ENCODE measurements at regions not wholly inside any gene's neighbourhood (a gene's known extent, or its start where the extent isn't known, plus 50 kb on each side); places are given as distances from the start of the nearest gene placed in this dataset.

DNA sequence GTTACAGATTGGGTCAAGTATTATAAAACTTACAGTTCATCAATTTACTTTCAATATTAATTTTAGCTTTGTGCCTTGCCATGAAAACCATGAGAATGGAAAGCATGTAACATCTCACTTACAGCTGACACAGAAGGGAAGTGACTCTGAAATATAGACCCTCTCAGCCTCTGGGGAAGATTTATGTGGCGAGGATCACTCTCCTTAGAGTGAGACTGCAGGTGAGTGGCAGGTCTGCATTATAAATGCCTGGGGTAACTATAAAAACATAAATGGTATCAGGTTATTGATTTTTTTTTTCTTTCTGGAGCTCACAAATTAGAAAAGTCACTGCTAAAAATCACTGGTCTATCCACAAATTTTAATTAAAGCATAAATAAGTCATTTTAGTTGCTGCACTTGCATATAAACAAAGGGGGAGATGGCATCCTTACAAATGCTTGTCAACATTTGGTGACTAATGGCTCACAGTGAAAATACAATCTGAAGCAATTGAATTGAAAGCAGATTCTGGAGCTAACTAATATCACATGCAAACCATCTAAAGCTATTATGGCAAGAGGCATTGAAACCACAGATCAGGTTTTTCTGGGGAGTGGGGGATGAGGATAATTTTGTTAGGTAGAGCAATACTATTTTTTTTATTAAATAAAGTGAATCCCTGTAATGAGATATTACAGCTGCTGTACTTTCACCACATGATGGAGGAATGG, 200.9 kb downstream of the TM2D1 start:
- no peak for DNase-seq (ENCODE audit: low spot score)

DNA sequence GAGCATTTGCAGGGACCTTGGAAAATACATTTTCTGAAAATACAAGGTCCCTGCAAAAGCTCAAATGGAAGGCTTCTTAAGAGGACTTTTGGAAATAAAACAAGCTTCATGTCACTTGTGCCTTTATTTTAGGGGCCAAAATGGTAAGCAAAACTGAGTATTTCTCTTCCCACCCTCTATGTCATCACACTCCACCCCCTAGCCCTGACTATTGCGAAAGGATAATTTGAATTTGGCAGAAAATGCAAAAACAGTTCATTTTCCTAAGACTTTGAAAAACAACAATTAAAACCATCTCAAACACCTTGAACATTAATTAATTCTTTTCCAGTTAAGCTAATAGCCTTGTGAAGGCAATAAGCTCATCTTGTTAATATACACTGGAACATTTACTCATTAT, 201.7 kb downstream of the TM2D1 start:
- DNase-seq (ENCODE audit: low spot score) = no peak

GRCh38 chr1:61520401-61520800, 204.5 kb downstream of the TM2D1 start:
- no peak for DNase-seq (ENCODE audit: low spot score)

GRCh38 chr1:61519631-61520030, 205.3 kb downstream of the TM2D1 start:
- DNase-seq (ENCODE audit: low spot score) = no peak

GRCh38 chr1:61518670-61519400, 206.1 kb downstream of the TM2D1 start:
- no peak for DNase-seq (ENCODE audit: low spot score)

GRCh38 chr1:61517345-61517744, 207.6 kb downstream of the TM2D1 start:
- no peak for DNase-seq (ENCODE audit: low spot score)

DNA sequence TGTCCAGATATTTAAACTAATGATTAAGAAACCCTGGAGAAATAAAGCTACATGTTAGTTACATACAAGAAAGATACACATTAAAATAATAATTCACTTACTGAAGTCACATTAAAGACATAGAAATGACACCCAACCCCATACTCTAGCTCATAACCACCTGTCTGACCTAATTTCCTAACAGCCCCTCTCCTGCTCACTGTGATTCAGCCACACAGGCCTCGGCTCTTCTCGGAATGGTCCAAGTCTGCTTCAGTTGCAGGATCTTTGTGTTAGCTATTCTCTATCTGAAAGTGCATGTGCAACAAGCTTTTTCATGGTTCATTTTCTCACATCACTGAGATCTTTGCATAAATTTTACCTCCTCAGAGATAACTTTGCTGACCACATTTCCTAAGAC, 209.8 kb downstream of the TM2D1 start:
- DNase-seq (ENCODE audit: low spot score) = no peak

Measured in COLO829 (cell line).